ENCODE measurements at regions not wholly inside any gene's neighbourhood (a gene's known extent, or its start where the extent isn't known, plus 50 kb on each side); places are given as distances from the start of the nearest gene placed in this dataset.
"Not testable (repeated sequence)": the region's sequence is repeated elsewhere in the genome, so short reads cannot be mapped to it uniquely, and the experiment has no call there.

- H3K4me1 Mint-ChIP-seq (ENCODE audit: low read depth); H3K36me3 Mint-ChIP-seq (ENCODE audit: insufficient read depth); ATAC-seq; H3K27me3 Mint-ChIP-seq (ENCODE audit: low read depth); H3K4me3 Mint-ChIP-seq; H3K9me3 Mint-ChIP-seq; DNase-seq: not testable (repeated sequence)
Observed at GRCh38 chr2:234792096-234792495, 159.7 kb upstream of the SH3BP4 start.

DNA sequence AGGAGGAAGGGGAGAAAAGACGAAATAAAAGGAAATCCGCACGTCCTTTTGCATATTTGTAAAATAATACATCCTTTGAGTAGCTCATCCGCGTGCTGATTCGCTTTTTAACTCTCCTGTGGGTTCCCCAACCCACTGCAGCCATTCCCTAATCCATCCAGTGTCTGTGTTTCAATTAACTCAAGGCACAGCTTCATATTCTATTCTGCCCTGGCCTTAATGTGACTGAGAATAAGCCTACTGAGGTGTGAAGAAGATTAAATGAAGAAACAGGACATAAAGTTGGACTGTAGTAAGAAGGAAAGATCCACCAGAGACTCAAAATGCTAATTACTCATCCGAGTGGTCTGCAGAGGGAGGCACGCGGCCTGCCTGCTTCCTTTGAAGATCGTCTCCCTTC is 161.4 kb upstream of the SH3BP4 start:
- Mint-ChIP-seq H3K4me1 (ENCODE audit: low read depth) (no peaks in the 10 kb centered on the region), H3K9me3 (no peaks in the 10 kb centered on the region), H3K27me3 (ENCODE audit: low read depth) (peaks cover 9% of the 10 kb centered on the region), H3K4me3 (no peak overlapping the region), H3K36me3 (ENCODE audit: insufficient read depth) (no peaks in the 10 kb centered on the region)
- DNase-seq (no peak), ATAC-seq (no peak)

DNA sequence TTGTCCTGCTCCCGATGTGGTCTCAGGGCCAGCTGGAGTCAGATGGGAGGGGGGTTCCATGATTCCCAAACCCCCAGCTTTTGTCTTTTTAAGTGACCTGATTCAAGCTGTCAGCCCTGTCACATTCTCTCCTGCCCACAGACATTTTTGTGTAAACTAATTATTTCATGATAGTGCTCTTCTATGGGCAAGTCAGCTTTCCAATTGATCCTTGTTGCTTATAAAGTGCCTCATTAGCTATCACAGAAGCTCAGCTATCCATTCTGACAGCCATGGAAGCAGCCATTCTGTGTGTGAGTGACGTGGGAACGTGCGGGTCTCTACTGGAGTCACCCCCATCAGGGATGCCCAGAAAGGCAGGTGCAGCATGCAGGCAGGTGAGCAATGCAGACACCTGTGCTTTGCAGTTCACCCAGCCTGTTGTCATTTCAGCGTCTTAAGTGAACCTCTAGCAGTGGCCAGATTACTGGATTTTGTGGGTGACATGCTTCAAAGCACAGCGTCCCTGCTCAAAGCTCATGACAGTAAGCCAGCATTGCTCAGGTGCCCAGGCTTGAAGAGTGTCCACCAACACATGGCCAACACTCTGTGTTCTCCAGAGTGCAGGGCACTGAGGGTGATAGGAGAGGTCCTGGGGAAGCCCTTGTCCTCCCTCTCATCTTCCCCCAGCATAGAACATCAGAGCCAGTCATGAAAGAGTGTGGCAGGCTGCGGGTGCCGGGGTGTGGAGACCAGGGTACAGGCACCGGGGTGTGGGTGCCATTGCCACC is 162.1 kb upstream of the SH3BP4 start:
- no peaks in the 10 kb centered on the region for H3K9me3 Mint-ChIP-seq
- H3K36me3 Mint-ChIP-seq (ENCODE audit: insufficient read depth), result no peaks in the 10 kb centered on the region
- H3K4me3 Mint-ChIP-seq, result no peak overlapping the region
- H3K4me1 Mint-ChIP-seq (ENCODE audit: low read depth), result no peaks in the 10 kb centered on the region
- peaks cover 9% of the 10 kb centered on the region for H3K27me3 Mint-ChIP-seq (ENCODE audit: low read depth)
- no peak for DNase-seq
- no peak for ATAC-seq

GRCh38 chr2:234788841-234789240 is 163.0 kb upstream of the SH3BP4 start:
- Mint-ChIP-seq H3K36me3 (ENCODE audit: insufficient read depth) (no peaks in the 10 kb centered on the region), H3K9me3 (peaks cover 7% of the 10 kb centered on the region), H3K27me3 (ENCODE audit: low read depth) (peaks cover 9% of the 10 kb centered on the region), H3K4me1 (ENCODE audit: low read depth) (no peaks in the 10 kb centered on the region), H3K4me3 (no peak overlapping the region)
- DNase-seq (no peak), ATAC-seq (no peak)

- Mint-ChIP-seq H3K9me3 (peaks cover 11% of the 10 kb centered on the region), H3K4me3 (no peak overlapping the region), H3K4me1 (ENCODE audit: low read depth) (no peaks in the 10 kb centered on the region), H3K36me3 (ENCODE audit: insufficient read depth) (no peaks in the 10 kb centered on the region), H3K27me3 (ENCODE audit: low read depth) (peaks cover 9% of the 10 kb centered on the region)
- DNase-seq (no peak), ATAC-seq (no peak)
Observed at GRCh38 chr2:234788381-234788780, 163.4 kb upstream of the SH3BP4 start.

GRCh38 chr2:234787114-234787513 is 164.7 kb upstream of the SH3BP4 start:
- peaks cover 24% of the 10 kb centered on the region for H3K9me3 Mint-ChIP-seq
- no peaks in the 10 kb centered on the region for H3K4me1 Mint-ChIP-seq (ENCODE audit: low read depth)
- no peak overlapping the region for H3K4me3 Mint-ChIP-seq
- peaks cover 9% of the 10 kb centered on the region for H3K27me3 Mint-ChIP-seq (ENCODE audit: low read depth)
- no peaks in the 10 kb centered on the region for H3K36me3 Mint-ChIP-seq (ENCODE audit: insufficient read depth)
- DNase-seq (no peak), ATAC-seq (no peak)

GRCh38 chr2:234773764-234774409 is 177.9 kb upstream of the SH3BP4 start:
- H3K4me1 Mint-ChIP-seq (ENCODE audit: low read depth), result no peaks in the 10 kb centered on the region
- H3K4me3 Mint-ChIP-seq, result no peak overlapping the region
- H3K27me3 Mint-ChIP-seq (ENCODE audit: low read depth), result peaks cover 38% of the 10 kb centered on the region
- no peak for DNase-seq
- no peaks in the 10 kb centered on the region for H3K36me3 Mint-ChIP-seq (ENCODE audit: insufficient read depth)
- no peak for ATAC-seq
- H3K9me3 Mint-ChIP-seq, result no peaks in the 10 kb centered on the region

GRCh38 chr2:234773129-234773528 is 178.7 kb upstream of the SH3BP4 start:
- no peaks in the 10 kb centered on the region for H3K9me3 Mint-ChIP-seq
- no peaks in the 10 kb centered on the region for H3K36me3 Mint-ChIP-seq (ENCODE audit: insufficient read depth)
- peaks cover 42% of the 10 kb centered on the region for H3K27me3 Mint-ChIP-seq (ENCODE audit: low read depth)
- DNase-seq (no peak), ATAC-seq (no peak)
- H3K4me3 Mint-ChIP-seq, result no peak overlapping the region
- no peaks in the 10 kb centered on the region for H3K4me1 Mint-ChIP-seq (ENCODE audit: low read depth)

DNA sequence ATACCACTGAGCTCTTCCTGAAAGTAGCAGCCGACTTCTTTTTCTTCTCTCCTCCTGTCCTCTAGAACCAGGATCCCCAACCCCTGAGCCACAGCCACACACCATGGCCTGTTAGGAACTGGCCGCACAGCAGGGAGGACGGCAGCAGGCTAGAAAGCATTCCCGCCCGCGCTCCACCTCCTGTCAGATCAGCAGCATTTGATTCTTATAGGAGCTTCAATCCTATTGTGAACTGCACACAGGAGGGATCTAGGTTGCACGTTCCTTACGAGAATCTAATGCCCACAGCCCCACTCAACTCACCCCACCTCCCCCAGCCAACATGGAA is 179.1 kb upstream of the SH3BP4 start:
- no peaks in the 10 kb centered on the region for H3K4me1 Mint-ChIP-seq (ENCODE audit: low read depth)
- H3K9me3 Mint-ChIP-seq, result no peaks in the 10 kb centered on the region
- no peak overlapping the region for H3K4me3 Mint-ChIP-seq
- peaks cover 43% of the 10 kb centered on the region for H3K27me3 Mint-ChIP-seq (ENCODE audit: low read depth)
- ATAC-seq, result no peak
- DNase-seq, result no peak
- H3K36me3 Mint-ChIP-seq (ENCODE audit: insufficient read depth), result no peaks in the 10 kb centered on the region

DNA sequence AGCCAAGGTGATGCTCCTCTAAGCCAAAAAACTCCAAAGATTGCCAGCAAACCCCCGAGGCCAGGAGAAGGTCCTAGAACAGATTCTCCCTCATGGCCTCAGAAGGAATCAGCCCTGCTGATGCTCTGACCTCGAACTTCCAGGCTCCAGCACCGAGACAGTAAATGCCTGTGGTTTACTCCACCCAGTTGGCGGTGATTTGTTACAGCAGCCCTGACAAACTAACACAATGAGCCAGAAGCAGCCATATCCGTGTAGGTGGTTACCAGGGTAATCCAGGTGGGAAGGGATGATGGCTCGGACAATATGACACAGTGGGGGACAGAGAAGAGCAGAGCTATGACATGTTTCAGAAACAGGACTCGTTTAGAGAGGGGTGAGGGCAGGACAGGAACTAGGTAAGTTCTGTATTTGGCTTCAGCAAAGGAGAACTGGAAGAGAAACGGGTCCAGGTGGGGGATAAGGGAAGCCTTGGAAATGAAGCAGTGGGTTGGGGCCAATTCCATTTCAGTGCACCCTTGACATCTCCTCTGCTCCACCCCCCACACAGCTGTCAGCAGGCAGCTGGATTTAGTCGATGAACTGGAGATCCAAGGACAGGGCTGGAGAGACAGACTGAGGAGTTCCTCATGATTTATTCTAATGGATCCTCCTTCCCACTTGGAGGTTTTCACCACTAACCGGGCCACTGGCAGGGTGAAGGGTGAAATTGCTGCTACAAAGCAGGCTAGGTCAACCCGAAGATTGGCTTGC is 179.7 kb upstream of the SH3BP4 start:
- Mint-ChIP-seq H3K36me3 (ENCODE audit: insufficient read depth) (no peaks in the 10 kb centered on the region), H3K4me3 (no peak overlapping the region), H3K4me1 (ENCODE audit: low read depth) (no peaks in the 10 kb centered on the region), H3K27me3 (ENCODE audit: low read depth) (peaks cover 43% of the 10 kb centered on the region), H3K9me3 (no peaks in the 10 kb centered on the region)
- DNase-seq (no peak), ATAC-seq (no peak)

GRCh38 chr2:234771176-234771575 is 180.6 kb upstream of the SH3BP4 start:
- ATAC-seq (no peak), DNase-seq (no peak)
- Mint-ChIP-seq H3K4me3 (no peak overlapping the region), H3K36me3 (ENCODE audit: insufficient read depth) (no peaks in the 10 kb centered on the region), H3K9me3 (no peaks in the 10 kb centered on the region), H3K4me1 (ENCODE audit: low read depth) (no peaks in the 10 kb centered on the region), H3K27me3 (ENCODE audit: low read depth) (peaks cover 42% of the 10 kb centered on the region)

DNA sequence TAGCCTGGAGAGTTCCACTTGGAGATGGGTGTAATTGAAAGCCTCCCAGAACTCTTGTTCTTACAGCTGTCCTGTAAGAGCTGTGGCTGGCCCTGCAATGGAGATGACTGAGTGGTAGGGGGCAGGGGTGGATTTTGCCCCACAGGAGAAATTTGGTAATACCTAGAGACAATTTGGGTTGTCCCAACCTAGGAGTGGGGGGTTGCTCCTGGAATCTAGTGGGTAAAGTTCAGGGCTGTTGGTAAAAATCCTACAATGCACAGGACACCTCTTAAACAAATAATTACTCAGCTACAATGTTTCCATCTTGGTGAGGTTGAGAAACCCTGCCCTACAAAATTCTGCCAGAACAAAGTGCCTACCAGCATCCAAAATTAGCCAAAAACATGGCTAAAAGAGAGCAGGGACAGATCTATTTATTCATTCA is 181.1 kb upstream of the SH3BP4 start:
- DNase-seq (no peak), ATAC-seq (no peak)
- H3K36me3 Mint-ChIP-seq (ENCODE audit: insufficient read depth), result no peaks in the 10 kb centered on the region
- H3K4me3 Mint-ChIP-seq, result no peak overlapping the region
- H3K9me3 Mint-ChIP-seq, result no peaks in the 10 kb centered on the region
- H3K4me1 Mint-ChIP-seq (ENCODE audit: low read depth), result no peaks in the 10 kb centered on the region
- peaks cover 43% of the 10 kb centered on the region for H3K27me3 Mint-ChIP-seq (ENCODE audit: low read depth)

DNA sequence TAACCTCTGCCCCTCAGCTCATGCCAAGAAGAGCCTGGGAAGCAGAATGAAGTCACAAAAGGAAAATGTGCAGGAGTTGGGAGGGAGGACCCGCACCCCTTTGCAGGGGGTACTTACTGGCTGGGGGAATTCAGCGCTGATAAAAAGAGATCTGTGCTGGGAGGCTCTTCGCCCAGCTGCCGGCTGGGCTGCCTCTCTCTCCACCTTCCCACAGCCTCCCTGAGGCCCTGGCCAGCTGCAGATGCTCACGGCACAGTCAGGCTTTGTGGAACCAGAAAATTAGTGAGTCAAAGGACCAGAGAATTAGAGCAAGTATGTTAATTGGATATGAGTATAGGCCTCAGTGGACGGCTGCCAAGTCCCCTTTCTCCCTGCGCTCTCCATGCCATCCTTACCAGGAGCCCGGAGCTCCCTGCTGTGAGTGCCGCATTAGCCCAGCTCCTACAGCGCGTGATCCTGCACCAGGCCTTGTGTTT is 181.7 kb upstream of the SH3BP4 start:
- no peaks in the 10 kb centered on the region for H3K4me1 Mint-ChIP-seq (ENCODE audit: low read depth)
- H3K9me3 Mint-ChIP-seq, result no peaks in the 10 kb centered on the region
- no peak overlapping the region for H3K4me3 Mint-ChIP-seq
- DNase-seq (no peak), ATAC-seq (no peak)
- no peaks in the 10 kb centered on the region for H3K36me3 Mint-ChIP-seq (ENCODE audit: insufficient read depth)
- H3K27me3 Mint-ChIP-seq (ENCODE audit: low read depth), result peaks cover 48% of the 10 kb centered on the region

DNA sequence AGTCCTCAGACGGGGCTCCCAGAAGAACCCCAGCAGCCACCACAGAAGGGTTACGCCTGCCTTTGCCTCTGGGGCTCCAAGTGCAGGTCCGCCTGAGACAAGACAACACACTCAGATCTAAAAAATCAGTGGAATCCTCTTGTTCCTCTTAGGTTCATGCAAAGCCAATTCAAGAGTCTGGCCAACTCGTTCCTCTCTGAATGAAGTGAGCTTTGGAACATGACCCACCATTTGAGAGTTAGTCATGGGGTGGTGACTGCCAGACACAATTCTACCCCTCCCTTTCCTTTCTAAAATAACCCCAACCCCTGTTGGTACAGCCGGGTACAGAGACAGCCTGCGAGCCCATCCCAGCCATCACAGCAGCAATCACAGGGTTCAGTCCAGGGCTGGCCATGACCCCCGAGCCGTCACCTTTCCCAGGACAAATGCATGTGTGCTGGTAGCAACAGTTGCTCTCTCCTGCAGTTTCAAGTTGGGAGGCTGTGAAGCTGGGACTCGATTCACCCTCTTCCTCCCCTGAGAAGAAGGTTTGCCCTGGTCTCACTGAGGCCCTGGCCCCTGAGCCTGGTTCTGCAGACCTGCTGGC is 183.1 kb upstream of the SH3BP4 start:
- peaks cover 41% of the 10 kb centered on the region for H3K27me3 Mint-ChIP-seq (ENCODE audit: low read depth)
- H3K4me1 Mint-ChIP-seq (ENCODE audit: low read depth), result no peaks in the 10 kb centered on the region
- no peak overlapping the region for H3K4me3 Mint-ChIP-seq
- DNase-seq, result no peak
- no peaks in the 10 kb centered on the region for H3K9me3 Mint-ChIP-seq
- no peak for ATAC-seq
- no peaks in the 10 kb centered on the region for H3K36me3 Mint-ChIP-seq (ENCODE audit: insufficient read depth)

All from activated T-cell treated with anti-CD3 and anti-CD28 coated beads, Interleukin-2, amount 50 U/mL, for 4 hours (primary cell).